Loucy (cell line): ENCODE measurements at regions not wholly inside any gene's neighbourhood (a gene's known extent, or its start where the extent isn't known, plus 50 kb on each side); places are given as distances from the start of the nearest gene placed in this dataset.

Experiments
- CTCF ChIP-seq: fragments of 200-600 bp; sonication (generic); conservative IDR thresholded peaks from 2 replicates; pipeline ENCODE4 v1.5.1; 2014; ENCODE audit warnings: mild to moderate bottlenecking, antibody characterized with exemption, low read length
- EZH2phosphoT487 ChIP-seq: fragments of 200-600 bp; IDR thresholded peaks from 2 replicates; pipeline ENCODE4 v1.6.1; 2018; ENCODE audit warnings: antibody characterized with exemption, mild to moderate bottlenecking, moderate library complexity, borderline replicate concordance

DNA sequence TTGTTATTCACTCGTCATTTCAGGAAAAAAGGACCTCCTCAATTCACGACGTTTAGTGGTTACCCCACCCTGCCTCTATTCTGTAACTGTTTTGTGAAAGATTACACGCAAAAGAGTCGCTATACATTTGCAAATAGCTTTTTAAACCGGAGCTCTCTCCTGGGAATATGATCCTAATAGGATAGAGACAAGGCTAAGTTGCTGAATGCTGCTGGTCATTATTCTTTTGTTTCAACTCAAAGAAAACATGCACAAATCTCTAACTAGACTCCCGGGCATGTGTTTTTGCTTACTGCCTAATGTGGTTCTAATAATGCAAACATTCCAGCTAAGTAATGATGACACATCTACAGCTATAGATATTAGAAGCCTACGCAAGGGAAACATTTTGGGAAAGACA lies 214.6 kb upstream of the MDFIC2 start:
- TF ChIP-seq CTCF (no peak), EZH2phosphoT487 (no peak)
